Gastroesophageal sphincter (tissue), 3 donors: ENCODE measurements at regions not wholly inside any gene's neighbourhood (a gene's known extent, or its start where the extent isn't known, plus 50 kb on each side); places are given as distances from the start of the nearest gene placed in this dataset.

ENCODE experiments used
- EP300 ChIP-seq: sonication (generic); formaldehyde crosslinking; IDR thresholded peaks from one replicate; pipeline ENCODE4 v1.6.1; 2017; ENCODE audit warnings: antibody characterized with exemption, mild to moderate bottlenecking
- TF ChIP-seq, protein P1 (sequence below), 4 experiments: fragments of 200-600 bp in 2 of 4; fragments of 450-650 bp in 2 of 4; sonication (generic) in 1 of 4; IDR thresholded peaks; one replicate each; pipeline ENCODE4 v1.5.1; 2017 to 2019; ENCODE audit warnings: antibody characterized with exemption in 4 of 4, mild to moderate bottlenecking in 2 of 4, moderate library complexity in 2 of 4

DNA sequence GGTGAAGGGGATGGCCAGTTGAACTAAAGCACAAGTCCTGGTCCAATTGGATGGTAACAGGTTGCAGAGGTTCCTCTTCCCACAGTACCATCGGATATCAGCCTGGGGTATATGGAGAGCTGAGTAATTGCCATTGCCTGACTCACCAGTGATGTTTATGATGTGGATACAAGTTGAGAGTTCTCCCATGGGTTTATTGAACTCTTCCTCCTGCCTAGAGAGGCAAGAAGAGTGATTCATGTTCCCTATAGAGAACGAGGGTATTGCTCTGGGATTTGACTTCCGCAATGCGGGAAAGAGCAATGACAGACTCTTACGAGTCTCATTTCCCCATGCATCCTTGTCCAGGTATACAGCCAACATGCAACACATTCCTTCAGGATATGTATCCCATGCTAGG lies 111.3 kb upstream of the PCDH9 start:
- TF ChIP-seq, protein P1, sequence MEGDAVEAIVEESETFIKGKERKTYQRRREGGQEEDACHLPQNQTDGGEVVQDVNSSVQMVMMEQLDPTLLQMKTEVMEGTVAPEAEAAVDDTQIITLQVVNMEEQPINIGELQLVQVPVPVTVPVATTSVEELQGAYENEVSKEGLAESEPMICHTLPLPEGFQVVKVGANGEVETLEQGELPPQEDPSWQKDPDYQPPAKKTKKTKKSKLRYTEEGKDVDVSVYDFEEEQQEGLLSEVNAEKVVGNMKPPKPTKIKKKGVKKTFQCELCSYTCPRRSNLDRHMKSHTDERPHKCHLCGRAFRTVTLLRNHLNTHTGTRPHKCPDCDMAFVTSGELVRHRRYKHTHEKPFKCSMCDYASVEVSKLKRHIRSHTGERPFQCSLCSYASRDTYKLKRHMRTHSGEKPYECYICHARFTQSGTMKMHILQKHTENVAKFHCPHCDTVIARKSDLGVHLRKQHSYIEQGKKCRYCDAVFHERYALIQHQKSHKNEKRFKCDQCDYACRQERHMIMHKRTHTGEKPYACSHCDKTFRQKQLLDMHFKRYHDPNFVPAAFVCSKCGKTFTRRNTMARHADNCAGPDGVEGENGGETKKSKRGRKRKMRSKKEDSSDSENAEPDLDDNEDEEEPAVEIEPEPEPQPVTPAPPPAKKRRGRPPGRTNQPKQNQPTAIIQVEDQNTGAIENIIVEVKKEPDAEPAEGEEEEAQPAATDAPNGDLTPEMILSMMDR (IDR thresholded peaks at IDR 0.05): no peak
- TF ChIP-seq EP300: no peak
